ENCODE measurements at regions not wholly inside any gene's neighbourhood (a gene's known extent, or its start where the extent isn't known, plus 50 kb on each side); places are given as distances from the start of the nearest gene placed in this dataset.

DNA sequence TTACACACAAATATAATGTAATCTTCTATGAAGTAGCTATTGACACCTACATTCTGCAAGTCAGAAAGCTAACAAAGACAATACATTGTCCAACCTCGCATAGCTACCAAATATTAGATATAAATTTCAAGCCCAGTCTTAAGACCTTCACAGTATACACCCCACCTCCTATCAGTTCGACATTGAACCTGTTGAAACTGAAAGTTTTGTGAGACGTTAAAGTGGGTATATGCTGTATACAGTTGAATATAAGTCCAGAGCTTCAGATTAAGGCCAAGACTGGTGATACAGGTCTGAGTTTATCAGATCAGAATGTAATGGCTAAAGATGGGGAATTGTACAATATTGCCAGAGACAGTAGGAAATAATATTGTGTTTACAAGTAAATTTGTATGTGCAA, 489.3 kb upstream of the RORB start:
- H3K9me3 ChIP-seq (ENCODE audit: insufficient read depth, low read length) = no peaks in the 10 kb centered on the region
- H3K27ac ChIP-seq (ENCODE audit: low read depth, low read length) = no peak overlapping the region
- no peaks in the 10 kb centered on the region for H3K27me3 ChIP-seq (ENCODE audit: low read length)
- H3K4me2 ChIP-seq (ENCODE audit: low read depth, low read length, poor library complexity, severe bottlenecking) = no peak overlapping the region
- no peak for TF ChIP-seq EZH2phosphoT487 (conservative IDR thresholded peaks at IDR 0.05; ENCODE audit: low read length)
- TF ChIP-seq, protein P1, sequence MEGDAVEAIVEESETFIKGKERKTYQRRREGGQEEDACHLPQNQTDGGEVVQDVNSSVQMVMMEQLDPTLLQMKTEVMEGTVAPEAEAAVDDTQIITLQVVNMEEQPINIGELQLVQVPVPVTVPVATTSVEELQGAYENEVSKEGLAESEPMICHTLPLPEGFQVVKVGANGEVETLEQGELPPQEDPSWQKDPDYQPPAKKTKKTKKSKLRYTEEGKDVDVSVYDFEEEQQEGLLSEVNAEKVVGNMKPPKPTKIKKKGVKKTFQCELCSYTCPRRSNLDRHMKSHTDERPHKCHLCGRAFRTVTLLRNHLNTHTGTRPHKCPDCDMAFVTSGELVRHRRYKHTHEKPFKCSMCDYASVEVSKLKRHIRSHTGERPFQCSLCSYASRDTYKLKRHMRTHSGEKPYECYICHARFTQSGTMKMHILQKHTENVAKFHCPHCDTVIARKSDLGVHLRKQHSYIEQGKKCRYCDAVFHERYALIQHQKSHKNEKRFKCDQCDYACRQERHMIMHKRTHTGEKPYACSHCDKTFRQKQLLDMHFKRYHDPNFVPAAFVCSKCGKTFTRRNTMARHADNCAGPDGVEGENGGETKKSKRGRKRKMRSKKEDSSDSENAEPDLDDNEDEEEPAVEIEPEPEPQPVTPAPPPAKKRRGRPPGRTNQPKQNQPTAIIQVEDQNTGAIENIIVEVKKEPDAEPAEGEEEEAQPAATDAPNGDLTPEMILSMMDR (IDR thresholded peaks at IDR 0.05; ENCODE audit: insufficient read depth, low read length, poor library complexity, severe bottlenecking) = no peak
- H3K9me2 ChIP-seq (replicated peaks; ENCODE audit: insufficient read depth, low read length) = no peaks in the 10 kb centered on the region
- H3K79me2 ChIP-seq (ENCODE audit: insufficient read depth, low read length) = no peaks in the 10 kb centered on the region
- H4K20me1 ChIP-seq (ENCODE audit: low read depth, low read length) = no peaks in the 10 kb centered on the region
- no peak overlapping the region for H3K4me3 ChIP-seq (ENCODE audit: insufficient read depth, low read length, poor library complexity, severe bottlenecking)
- H3K36me3 ChIP-seq (ENCODE audit: low read length) = no peaks in the 10 kb centered on the region
- H2AFZ ChIP-seq (ENCODE audit: low read depth, low read length, severe bottlenecking) = no peak overlapping the region
- no peaks in the 10 kb centered on the region for H3F3A ChIP-seq (ENCODE audit: insufficient read depth)
- H3K9ac ChIP-seq (ENCODE audit: low read length) = no peak overlapping the region

- no peak overlapping the region for H3K4me3 ChIP-seq (ENCODE audit: insufficient read depth, low read length, poor library complexity, severe bottlenecking)
- H3K4me2 ChIP-seq (ENCODE audit: low read depth, low read length, poor library complexity, severe bottlenecking) = no peak overlapping the region
- H2AFZ ChIP-seq (ENCODE audit: low read depth, low read length, severe bottlenecking) = no peak overlapping the region
- no peaks in the 10 kb centered on the region for H3K9me3 ChIP-seq (ENCODE audit: insufficient read depth, low read length)
- no peaks in the 10 kb centered on the region for H4K20me1 ChIP-seq (ENCODE audit: low read depth, low read length)
- TF ChIP-seq, protein P1 (IDR thresholded peaks at IDR 0.05; ENCODE audit: insufficient read depth, low read length, poor library complexity, severe bottlenecking) = no peak
- H3K79me2 ChIP-seq (ENCODE audit: insufficient read depth, low read length) = no peaks in the 10 kb centered on the region
- no peaks in the 10 kb centered on the region for H3K36me3 ChIP-seq (ENCODE audit: low read length)
- no peak overlapping the region for H3K27ac ChIP-seq (ENCODE audit: low read depth, low read length)
- no peak overlapping the region for H3K9ac ChIP-seq (ENCODE audit: low read length)
- no peaks in the 10 kb centered on the region for H3K27me3 ChIP-seq (ENCODE audit: low read length)
- no peaks in the 10 kb centered on the region for H3F3A ChIP-seq (ENCODE audit: insufficient read depth)
- no peaks in the 10 kb centered on the region for H3K9me2 ChIP-seq (replicated peaks; ENCODE audit: insufficient read depth, low read length)
These were observed 481.1 kb upstream of the RORB start for GRCh38 chr9:74016004-74016403.

- no peaks in the 10 kb centered on the region for H3K36me3 ChIP-seq (ENCODE audit: low read length)
- H3K9me3 ChIP-seq (ENCODE audit: insufficient read depth, low read length) = no peaks in the 10 kb centered on the region
- H4K20me1 ChIP-seq (ENCODE audit: low read depth, low read length) = no peaks in the 10 kb centered on the region
- no peak overlapping the region for H3K9ac ChIP-seq (ENCODE audit: low read length)
- H3F3A ChIP-seq (ENCODE audit: insufficient read depth) = no peaks in the 10 kb centered on the region
- no peak overlapping the region for H3K4me2 ChIP-seq (ENCODE audit: low read depth, low read length, poor library complexity, severe bottlenecking)
- H3K27ac ChIP-seq (ENCODE audit: low read depth, low read length) = no peak overlapping the region
- no peaks in the 10 kb centered on the region for H3K27me3 ChIP-seq (ENCODE audit: low read length)
- no peaks in the 10 kb centered on the region for H3K79me2 ChIP-seq (ENCODE audit: insufficient read depth, low read length)
- TF ChIP-seq, protein P1 (IDR thresholded peaks at IDR 0.05; ENCODE audit: insufficient read depth, low read length, poor library complexity, severe bottlenecking) = no peak
- no peak for TF ChIP-seq EZH2phosphoT487 (conservative IDR thresholded peaks at IDR 0.05; ENCODE audit: low read length)
- H2AFZ ChIP-seq (ENCODE audit: low read depth, low read length, severe bottlenecking) = no peak overlapping the region
- no peak overlapping the region for H3K4me3 ChIP-seq (ENCODE audit: insufficient read depth, low read length, poor library complexity, severe bottlenecking)
- H3K9me2 ChIP-seq (replicated peaks; ENCODE audit: insufficient read depth, low read length) = no peaks in the 10 kb centered on the region
These were observed 471.7 kb upstream of the RORB start for GRCh38 chr9:74025402-74025925.

All from SU-DHL-6 (cell line).